ENCODE measurements at regions not wholly inside any gene's neighbourhood (a gene's known extent, or its start where the extent isn't known, plus 50 kb on each side); places are given as distances from the start of the nearest gene placed in this dataset.

GRCh38 chr10:125515571-125515970 lies 167.4 kb downstream of the TEX36 start:
- FAIRE-seq (no peak), DNase-seq (ENCODE audit: low spot score in 2 of 2) (no peak)

- FAIRE-seq (no peak), DNase-seq (ENCODE audit: low spot score in 2 of 2) (no peak)
These were observed 168.5 kb downstream of the TEX36 start for GRCh38 chr10:125514206-125515162.

- FAIRE-seq: no peak
- no peak for DNase-seq (ENCODE audit: low spot score in 2 of 2)
These were observed 169.4 kb downstream of the TEX36 start for GRCh38 chr10:125513429-125514182.

- no peak for FAIRE-seq
- DNase-seq (ENCODE audit: low spot score in 2 of 2): no peak
These were observed 172.0 kb downstream of the TEX36 start for GRCh38 chr10:125510998-125511397.

GRCh38 chr10:125505648-125506047 lies 177.3 kb downstream of the TEX36 start:
- no peak for DNase-seq (ENCODE audit: low spot score in 2 of 2)
- FAIRE-seq: no peak

- FAIRE-seq: no peak
- no peak for DNase-seq (ENCODE audit: low spot score in 2 of 2)
These were observed 180.7 kb downstream of the TEX36 start for GRCh38 chr10:125502276-125502675.

- DNase-seq (ENCODE audit: low spot score in 2 of 2) (no peak), FAIRE-seq (no peak)
These were observed 187.6 kb downstream of the TEX36 start for GRCh38 chr10:125495386-125495785.

GRCh38 chr10:125494651-125495239 lies 188.2 kb downstream of the TEX36 start:
- DNase-seq (ENCODE audit: low spot score in 2 of 2) (no peak), FAIRE-seq (no peak)

GRCh38 chr10:125491381-125491780 lies 191.6 kb downstream of the TEX36 start:
- FAIRE-seq (no peak), DNase-seq (ENCODE audit: low spot score in 2 of 2) (no peak)

GRCh38 chr10:125489731-125490130 lies 193.2 kb downstream of the TEX36 start:
- no peak for DNase-seq (ENCODE audit: low spot score in 2 of 2)
- no peak for FAIRE-seq

GRCh38 chr10:125485665-125486064 lies 197.3 kb downstream of the TEX36 start:
- FAIRE-seq (no peak), DNase-seq (ENCODE audit: low spot score in 2 of 2) (no peak)

- no peak for DNase-seq (ENCODE audit: low spot score in 2 of 2)
- FAIRE-seq: peak; percentile 64
These were observed 198.8 kb downstream of the TEX36 start for GRCh38 chr10:125484035-125484732.

GRCh38 chr10:125482637-125483036 lies 200.3 kb downstream of the TEX36 start:
- FAIRE-seq: no peak
- no peak for DNase-seq (ENCODE audit: low spot score in 2 of 2)

- DNase-seq (ENCODE audit: low spot score in 2 of 2) (no peak), FAIRE-seq (no peak)
These were observed 200.9 kb downstream of the TEX36 start for GRCh38 chr10:125482108-125482507.

- DNase-seq (ENCODE audit: low spot score in 2 of 2): no peak
- no peak for FAIRE-seq
These were observed 203.9 kb downstream of the TEX36 start for GRCh38 chr10:125479059-125479458.

- FAIRE-seq (no peak), DNase-seq (ENCODE audit: low spot score in 2 of 2) (no peak)
These were observed 207.1 kb downstream of the TEX36 start for GRCh38 chr10:125475815-125476214.

GRCh38 chr10:125473143-125473793 lies 209.7 kb downstream of the TEX36 start:
- DNase-seq (ENCODE audit: low spot score in 2 of 2): no peak
- FAIRE-seq: no peak

GRCh38 chr10:125472010-125472607 lies 210.9 kb downstream of the TEX36 start:
- FAIRE-seq: no peak
- DNase-seq (ENCODE audit: low spot score in 2 of 2): no peak

GRCh38 chr10:125468278-125468677 lies 214.7 kb downstream of the TEX36 start:
- DNase-seq (ENCODE audit: low spot score in 2 of 2) (no peak), FAIRE-seq (no peak)

GRCh38 chr10:125466685-125467084 lies 216.3 kb downstream of the TEX36 start:
- no peak for DNase-seq (ENCODE audit: low spot score in 2 of 2)
- FAIRE-seq: no peak

All from frontal cortex (tissue), 3 donors.